ENCODE measurements at regions not wholly inside any gene's neighbourhood (a gene's known extent, or its start where the extent isn't known, plus 50 kb on each side); places are given as distances from the start of the nearest gene placed in this dataset.

- TF ChIP-seq ZNF282 (CRISPR knock-in tag; IDR thresholded peaks at IDR 0.05) (no peak), FOSL1 (tag; conservative IDR thresholded peaks at IDR 0.05) (peak; percentile 57), ZMIZ1 (IDR thresholded peaks at IDR 0.05; ENCODE audit: low read depth in 2 of 2, low read length in 2 of 2) (peak in 1 of 2 experiments; percentile 61; a peak in 1 of 4 replicates), E2F8 (IDR thresholded peaks at IDR 0.05; ENCODE audit: low read depth, partially characterized antibody) (no peak), CHD2 (IDR thresholded peaks at IDR 0.05; ENCODE audit: low read depth, low read length) (no peak), PTRF (tag; IDR thresholded peaks at IDR 0.05) (no peak), FUS (optimal IDR thresholded peaks at IDR 0.05; ENCODE audit: low read depth, low read length) (no peak), PHF20 (IDR thresholded peaks at IDR 0.05; ENCODE audit: partially characterized antibody) (no peak)
- TF ChIP-seq, protein P1, sequence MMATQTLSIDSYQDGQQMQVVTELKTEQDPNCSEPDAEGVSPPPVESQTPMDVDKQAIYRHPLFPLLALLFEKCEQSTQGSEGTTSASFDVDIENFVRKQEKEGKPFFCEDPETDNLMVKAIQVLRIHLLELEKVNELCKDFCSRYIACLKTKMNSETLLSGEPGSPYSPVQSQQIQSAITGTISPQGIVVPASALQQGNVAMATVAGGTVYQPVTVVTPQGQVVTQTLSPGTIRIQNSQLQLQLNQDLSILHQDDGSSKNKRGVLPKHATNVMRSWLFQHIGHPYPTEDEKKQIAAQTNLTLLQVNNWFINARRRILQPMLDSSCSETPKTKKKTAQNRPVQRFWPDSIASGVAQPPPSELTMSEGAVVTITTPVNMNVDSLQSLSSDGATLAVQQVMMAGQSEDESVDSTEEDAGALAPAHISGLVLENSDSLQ (IDR thresholded peaks at IDR 0.05), result no peak
- TF ChIP-seq, protein P2, sequence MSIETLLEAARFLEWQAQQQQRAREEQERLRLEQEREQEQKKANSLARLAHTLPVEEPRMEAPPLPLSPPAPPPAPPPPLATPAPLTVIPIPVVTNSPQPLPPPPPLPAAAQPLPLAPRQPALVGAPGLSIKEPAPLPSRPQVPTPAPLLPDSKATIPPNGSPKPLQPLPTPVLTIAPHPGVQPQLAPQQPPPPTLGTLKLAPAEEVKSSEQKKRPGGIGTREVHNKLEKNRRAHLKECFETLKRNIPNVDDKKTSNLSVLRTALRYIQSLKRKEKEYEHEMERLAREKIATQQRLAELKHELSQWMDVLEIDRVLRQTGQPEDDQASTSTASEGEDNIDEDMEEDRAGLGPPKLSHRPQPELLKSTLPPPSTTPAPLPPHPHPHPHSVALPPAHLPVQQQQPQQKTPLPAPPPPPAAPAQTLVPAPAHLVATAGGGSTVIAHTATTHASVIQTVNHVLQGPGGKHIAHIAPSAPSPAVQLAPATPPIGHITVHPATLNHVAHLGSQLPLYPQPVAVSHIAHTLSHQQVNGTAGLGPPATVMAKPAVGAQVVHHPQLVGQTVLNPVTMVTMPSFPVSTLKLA (conservative IDR thresholded peaks at IDR 0.05), result no peak; a peak in 1 of 4 replicates
These were observed 67.4 kb upstream of the CLDN10 start (continued) for GRCh38 chr13:95485045-95485517.
